Colonic mucosa (tissue), 4 donors: ENCODE measurements at regions not wholly inside any gene's neighbourhood (a gene's known extent, or its start where the extent isn't known, plus 50 kb on each side); places are given as distances from the start of the nearest gene placed in this dataset.

Experiments used
- DNase-seq: peaks from one replicate; pipeline ENCODE4 v3.0.0-alpha.2; 2020
- H3K27ac ChIP-seq: fragments of 200-600 bp; one replicate; pipeline ENCODE4 v1.8.0; 2021
- H3K27me3 ChIP-seq: fragments of 200-600 bp; one replicate; pipeline ENCODE4 v1.8.0; 2021
- H3K36me3 ChIP-seq: fragments of 200-600 bp; one replicate; pipeline ENCODE4 v1.8.0; 2021
- H3K4me1 ChIP-seq: fragments of 200-600 bp; one replicate; pipeline ENCODE4 v1.8.0; 2021; ENCODE audit warnings: mild to moderate bottlenecking
- H3K4me3 ChIP-seq: fragments of 200-600 bp; one replicate; pipeline ENCODE4 v1.8.0; 2021
- H3K9ac ChIP-seq, 2 donors: one replicate each; pipeline ENCODE4 v1.7.0; 2013; ENCODE audit warnings: control low read depth in 2 of 2, low read depth in 2 of 2, low read length in 2 of 2
- H3K9me3 ChIP-seq: fragments of 200-600 bp; one replicate; pipeline ENCODE4 v1.8.0; 2021
- CTCF ChIP-seq: fragments of 200-600 bp; IDR thresholded peaks from one replicate; pipeline ENCODE4 v1.8.0; 2022; ENCODE audit warnings: antibody characterized with exemption, mild to moderate bottlenecking
- intact Hi-C: fragments of 100-400 bp; cut with DNase I; formaldehyde crosslinking; loops from one replicate; pipeline ENCODE4 v1.14.1; 2022
- donor health status: healthy.
- donor health status: DM: no; HTN: no; CAD: no.
- donor health status: DM: no; HTN: no; CAD: no.

- intact Hi-C loops: no loop called here
- H3K9me3 ChIP-seq: no peaks in the 10 kb centered on the region
- no peak for DNase-seq
- no peak for TF ChIP-seq CTCF
- H3K4me1 ChIP-seq: no peaks in the 10 kb centered on the region
- H3K9ac ChIP-seq: no peak overlapping the region
- no peaks in the 10 kb centered on the region for H3K27me3 ChIP-seq
- H3K36me3 ChIP-seq: no peaks in the 10 kb centered on the region
- no peak overlapping the region for H3K27ac ChIP-seq
- H3K4me3 ChIP-seq: no peak overlapping the region
Observed at GRCh38 chr5:58265246-58265930, 194.5 kb downstream of the PLK2 start.

DNA sequence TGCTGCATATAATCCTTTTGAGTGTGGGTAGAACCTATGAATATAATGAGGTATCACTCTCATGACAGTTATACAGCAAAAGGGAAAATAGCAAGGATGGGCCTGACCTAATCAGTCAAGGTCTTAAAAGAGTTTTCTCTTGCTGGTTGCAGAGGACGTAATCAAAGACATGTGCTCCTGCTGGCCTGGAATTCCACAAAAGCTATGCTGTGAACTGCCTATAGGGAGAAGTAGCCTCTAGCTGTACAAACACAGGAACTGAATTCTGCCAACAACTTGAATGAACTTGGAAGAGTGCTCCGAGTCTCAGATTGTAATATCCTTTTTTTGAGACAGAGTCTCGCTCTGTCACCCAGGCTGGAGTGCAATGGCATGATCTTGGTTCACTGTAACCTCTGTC lies 195.6 kb downstream of the PLK2 start:
- Histone ChIP-seq H3K36me3 (no peaks in the 10 kb centered on the region), H3K4me1 (no peaks in the 10 kb centered on the region), H3K27me3 (no peaks in the 10 kb centered on the region), H3K9ac (no peak overlapping the region), H3K27ac (no peak overlapping the region), H3K4me3 (no peak overlapping the region), H3K9me3 (no peaks in the 10 kb centered on the region)
- no peak for TF ChIP-seq CTCF
- DNase-seq: no peak
- intact Hi-C loops: no loop called here

- Histone ChIP-seq H3K4me1 (no peaks in the 10 kb centered on the region), H3K36me3 (no peaks in the 10 kb centered on the region), H3K27me3 (no peaks in the 10 kb centered on the region), H3K4me3 (no peak overlapping the region), H3K9me3 (no peaks in the 10 kb centered on the region), H3K9ac (no peak overlapping the region), H3K27ac (no peak overlapping the region)
- no peak for TF ChIP-seq CTCF
- intact Hi-C loops: no loop called here
- DNase-seq: no peak
Observed at GRCh38 chr5:58263296-58263695, 196.6 kb downstream of the PLK2 start.

GRCh38 chr5:58262226-58262625 lies 197.7 kb downstream of the PLK2 start:
- Histone ChIP-seq H3K4me1 (no peaks in the 10 kb centered on the region), H3K27ac (no peak overlapping the region), H3K27me3 (no peaks in the 10 kb centered on the region), H3K4me3 (no peak overlapping the region), H3K9me3 (no peaks in the 10 kb centered on the region), H3K9ac (no peak overlapping the region), H3K36me3 (no peaks in the 10 kb centered on the region)
- intact Hi-C loops: no loop called here
- DNase-seq: no peak
- TF ChIP-seq CTCF: no peak

GRCh38 chr5:58261605-58262004 lies 198.3 kb downstream of the PLK2 start:
- H3K27ac ChIP-seq: no peak overlapping the region
- H3K9me3 ChIP-seq: no peaks in the 10 kb centered on the region
- H3K4me1 ChIP-seq: no peaks in the 10 kb centered on the region
- no peaks in the 10 kb centered on the region for H3K36me3 ChIP-seq
- intact Hi-C loops: no loop called here
- no peak for TF ChIP-seq CTCF
- no peak overlapping the region for H3K4me3 ChIP-seq
- DNase-seq: no peak
- no peak overlapping the region for H3K9ac ChIP-seq
- no peaks in the 10 kb centered on the region for H3K27me3 ChIP-seq
